ENCODE measurements at regions not wholly inside any gene's neighbourhood (a gene's known extent, or its start where the extent isn't known, plus 50 kb on each side); places are given as distances from the start of the nearest gene placed in this dataset.

DNA sequence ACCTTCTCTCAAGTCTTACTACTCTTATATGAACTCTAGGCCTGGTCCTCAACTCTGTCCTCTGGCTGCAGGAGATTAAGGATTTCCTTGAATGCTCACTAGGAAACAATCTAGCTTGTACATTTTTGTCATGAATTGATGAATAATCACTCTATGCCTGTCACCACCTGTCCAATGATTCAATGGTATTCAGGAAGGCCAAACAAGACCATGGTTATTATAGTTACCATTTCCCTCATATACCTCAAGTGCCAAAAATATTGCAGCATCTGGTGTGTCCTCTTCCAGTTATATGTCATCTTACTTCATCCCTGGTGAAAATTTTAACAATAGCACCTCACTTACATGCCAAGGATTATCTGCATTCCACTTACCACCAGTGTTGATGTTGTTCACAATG is 179.0 kb upstream of the MOCS2 start:
- no TSS peak for BruUV-seq (replicated peaks)
- no peaks in the 10 kb centered on the region for H3F3A ChIP-seq (ENCODE audit: insufficient read depth, low read depth)
- H3K27me3 ChIP-seq (ENCODE audit: insufficient read depth, low read depth), result no peaks in the 10 kb centered on the region
- 0 out of 2 replicates have a peak, but pooled peaks cover 6% of the 10 kb centered on the region for H3K9me2 ChIP-seq (ENCODE audit: insufficient read depth)
- no peak overlapping the region for H3K4me3 ChIP-seq
- no peaks in the 10 kb centered on the region for H3K36me3 ChIP-seq (ENCODE audit: low read depth)
- ChIA-PET CTCF (no interaction called here), POLR2A (ENCODE audit: unreplicated experiment) (no interaction called here)
- no peaks in the 10 kb centered on the region for H3K4me1 ChIP-seq (replicated peaks; ENCODE audit: insufficient read depth)
- H3K27ac ChIP-seq, result no peak overlapping the region
- no peak for TF ChIP-seq EZH2 (IDR thresholded peaks at IDR 0.05; ENCODE audit: low read depth)
- TF ChIP-seq, protein P1, sequence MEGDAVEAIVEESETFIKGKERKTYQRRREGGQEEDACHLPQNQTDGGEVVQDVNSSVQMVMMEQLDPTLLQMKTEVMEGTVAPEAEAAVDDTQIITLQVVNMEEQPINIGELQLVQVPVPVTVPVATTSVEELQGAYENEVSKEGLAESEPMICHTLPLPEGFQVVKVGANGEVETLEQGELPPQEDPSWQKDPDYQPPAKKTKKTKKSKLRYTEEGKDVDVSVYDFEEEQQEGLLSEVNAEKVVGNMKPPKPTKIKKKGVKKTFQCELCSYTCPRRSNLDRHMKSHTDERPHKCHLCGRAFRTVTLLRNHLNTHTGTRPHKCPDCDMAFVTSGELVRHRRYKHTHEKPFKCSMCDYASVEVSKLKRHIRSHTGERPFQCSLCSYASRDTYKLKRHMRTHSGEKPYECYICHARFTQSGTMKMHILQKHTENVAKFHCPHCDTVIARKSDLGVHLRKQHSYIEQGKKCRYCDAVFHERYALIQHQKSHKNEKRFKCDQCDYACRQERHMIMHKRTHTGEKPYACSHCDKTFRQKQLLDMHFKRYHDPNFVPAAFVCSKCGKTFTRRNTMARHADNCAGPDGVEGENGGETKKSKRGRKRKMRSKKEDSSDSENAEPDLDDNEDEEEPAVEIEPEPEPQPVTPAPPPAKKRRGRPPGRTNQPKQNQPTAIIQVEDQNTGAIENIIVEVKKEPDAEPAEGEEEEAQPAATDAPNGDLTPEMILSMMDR (conservative IDR thresholded peaks at IDR 0.05), result no peak
- intact Hi-C loops (cut with micrococcal nuclease; ENCODE audit: unreplicated experiment), result no loop called here
- H3K4me2 ChIP-seq, result no peak overlapping the region
- no peaks in the 10 kb centered on the region for H4K20me1 ChIP-seq (ENCODE audit: insufficient read depth)
- no peaks in the 10 kb centered on the region for H3K79me2 ChIP-seq (ENCODE audit: low read depth)
- no peak for DNase-seq
- no peaks in the 10 kb centered on the region for H3K9me3 ChIP-seq (ENCODE audit: insufficient read depth, low read depth)
- no peak overlapping the region for H2AFZ ChIP-seq

GRCh38 chr5:53291047-53291446 is 181.5 kb upstream of the MOCS2 start:
- no peak overlapping the region for H2AFZ ChIP-seq
- CTCF ChIA-PET, result no interaction called here
- intact Hi-C loops (cut with micrococcal nuclease; ENCODE audit: unreplicated experiment), result no loop called here

GRCh38 chr5:53291528-53291927 is 182.0 kb upstream of the MOCS2 start:
- Histone ChIP-seq H3K9me3 (ENCODE audit: insufficient read depth, low read depth) (no peaks in the 10 kb centered on the region), H3K27me3 (ENCODE audit: insufficient read depth, low read depth) (no peaks in the 10 kb centered on the region), H3K9me2 (ENCODE audit: insufficient read depth) (no peaks in the 10 kb centered on the region), H3K79me2 (ENCODE audit: low read depth) (no peaks in the 10 kb centered on the region), H3K27ac (no peak overlapping the region), H4K20me1 (ENCODE audit: insufficient read depth) (no peaks in the 10 kb centered on the region), H3K4me3 (no peak overlapping the region), H3F3A (ENCODE audit: insufficient read depth, low read depth) (no peaks in the 10 kb centered on the region), H3K36me3 (ENCODE audit: low read depth) (no peaks in the 10 kb centered on the region), H3K4me2 (no peak overlapping the region), H3K4me1 (replicated peaks; ENCODE audit: insufficient read depth) (no peaks in the 10 kb centered on the region), H2AFZ (no peak overlapping the region)
- POLR2A ChIA-PET (ENCODE audit: unreplicated experiment), result no interaction called here
- CTCF ChIA-PET, result no interaction called here
- TF ChIP-seq EZH2 (IDR thresholded peaks at IDR 0.05; ENCODE audit: low read depth), result no peak
- TF ChIP-seq, protein P1 (conservative IDR thresholded peaks at IDR 0.05), result no peak
- intact Hi-C loops (cut with micrococcal nuclease; ENCODE audit: unreplicated experiment), result no loop called here
- DNase-seq, result no peak
- no TSS peak for BruUV-seq (replicated peaks)

More at GRCh38 chr5:53291047-53291446, 181.5 kb upstream of the MOCS2 start:
- POLR2A ChIA-PET (ENCODE audit: unreplicated experiment), result no interaction called here
- no peak overlapping the region for H3K4me2 ChIP-seq
- H3K27me3 ChIP-seq (ENCODE audit: insufficient read depth, low read depth), result no peaks in the 10 kb centered on the region
- H3K27ac ChIP-seq, result no peak overlapping the region
- H3K9me3 ChIP-seq (ENCODE audit: insufficient read depth, low read depth), result no peaks in the 10 kb centered on the region
- H3K4me3 ChIP-seq, result no peak overlapping the region
- no peaks in the 10 kb centered on the region for H3K4me1 ChIP-seq (replicated peaks; ENCODE audit: insufficient read depth)
- no TSS peak for BruUV-seq (replicated peaks)
- H3K79me2 ChIP-seq (ENCODE audit: low read depth), result no peaks in the 10 kb centered on the region
- TF ChIP-seq, protein P1 (conservative IDR thresholded peaks at IDR 0.05), result no peak
- no peak for TF ChIP-seq EZH2 (IDR thresholded peaks at IDR 0.05; ENCODE audit: low read depth)
- no peaks in the 10 kb centered on the region for H3F3A ChIP-seq (ENCODE audit: insufficient read depth, low read depth)
- H3K36me3 ChIP-seq (ENCODE audit: low read depth), result no peaks in the 10 kb centered on the region
- H4K20me1 ChIP-seq (ENCODE audit: insufficient read depth), result no peaks in the 10 kb centered on the region
- DNase-seq, result no peak
- no peaks in the 10 kb centered on the region for H3K9me2 ChIP-seq (ENCODE audit: insufficient read depth)

Data from PC-9 (cell line).